ENCODE measurements at regions not wholly inside any gene's neighbourhood (a gene's known extent, or its start where the extent isn't known, plus 50 kb on each side); places are given as distances from the start of the nearest gene placed in this dataset.
"Not testable (repeated sequence)": the region's sequence is repeated elsewhere in the genome, so short reads cannot be mapped to it uniquely, and the experiment has no call there.

DNA sequence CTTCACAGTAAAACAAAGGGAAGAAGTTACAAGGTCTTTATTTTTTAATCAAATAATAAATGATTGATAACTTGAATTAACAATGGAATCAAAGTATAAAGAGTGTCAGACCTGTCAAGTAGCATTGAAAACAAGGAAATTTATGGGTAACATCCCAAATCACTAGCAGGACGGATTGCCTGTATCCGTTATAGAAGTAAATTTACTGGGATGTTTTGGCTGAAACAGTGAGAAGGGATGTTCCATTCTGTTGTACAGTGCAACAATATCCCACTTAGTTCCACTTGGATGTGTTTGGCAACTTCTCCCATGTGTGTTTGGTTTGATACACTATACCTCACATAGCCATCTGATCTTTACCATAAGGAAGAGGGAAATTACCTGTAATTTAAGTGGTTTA, 421.0 kb upstream of the CHD1 start:
- in situ Hi-C loops (cut with MboI; ENCODE audit: low sequenced_read_pairs, unreplicated experiment) = no loop called here
- TF ChIP-seq, protein P1, sequence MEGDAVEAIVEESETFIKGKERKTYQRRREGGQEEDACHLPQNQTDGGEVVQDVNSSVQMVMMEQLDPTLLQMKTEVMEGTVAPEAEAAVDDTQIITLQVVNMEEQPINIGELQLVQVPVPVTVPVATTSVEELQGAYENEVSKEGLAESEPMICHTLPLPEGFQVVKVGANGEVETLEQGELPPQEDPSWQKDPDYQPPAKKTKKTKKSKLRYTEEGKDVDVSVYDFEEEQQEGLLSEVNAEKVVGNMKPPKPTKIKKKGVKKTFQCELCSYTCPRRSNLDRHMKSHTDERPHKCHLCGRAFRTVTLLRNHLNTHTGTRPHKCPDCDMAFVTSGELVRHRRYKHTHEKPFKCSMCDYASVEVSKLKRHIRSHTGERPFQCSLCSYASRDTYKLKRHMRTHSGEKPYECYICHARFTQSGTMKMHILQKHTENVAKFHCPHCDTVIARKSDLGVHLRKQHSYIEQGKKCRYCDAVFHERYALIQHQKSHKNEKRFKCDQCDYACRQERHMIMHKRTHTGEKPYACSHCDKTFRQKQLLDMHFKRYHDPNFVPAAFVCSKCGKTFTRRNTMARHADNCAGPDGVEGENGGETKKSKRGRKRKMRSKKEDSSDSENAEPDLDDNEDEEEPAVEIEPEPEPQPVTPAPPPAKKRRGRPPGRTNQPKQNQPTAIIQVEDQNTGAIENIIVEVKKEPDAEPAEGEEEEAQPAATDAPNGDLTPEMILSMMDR (IDR thresholded peaks at IDR 0.05; ENCODE audit: borderline replicate concordance, control extremely low read depth, extremely low read depth, insufficient read depth, missing control alignments) = no peak
- no peak for DNase-seq (ENCODE audit: low spot score)

DNA sequence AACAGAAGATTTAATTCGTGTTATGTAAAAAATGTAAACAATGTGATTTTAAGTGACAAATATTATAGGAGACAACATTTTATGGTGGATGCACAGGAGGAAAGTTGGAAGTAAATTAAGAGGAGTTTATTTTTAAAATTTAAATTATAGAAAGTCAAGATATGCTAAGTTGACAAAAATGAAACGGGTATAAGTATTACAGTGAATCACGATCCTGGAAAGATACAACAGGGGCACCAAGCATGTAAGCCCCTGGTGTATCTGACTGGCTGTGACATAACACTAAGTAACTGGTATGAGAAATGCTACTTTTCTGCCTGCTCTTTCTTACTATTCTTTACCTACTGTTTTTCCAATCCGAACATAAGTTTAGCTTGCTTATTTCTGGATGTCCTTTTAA, 419.8 kb upstream of the CHD1 start:
- no peak for DNase-seq (ENCODE audit: low spot score)
- TF ChIP-seq, protein P1 (IDR thresholded peaks at IDR 0.05; ENCODE audit: borderline replicate concordance, control extremely low read depth, extremely low read depth, insufficient read depth, missing control alignments) = no peak
- in situ Hi-C loops (cut with MboI; ENCODE audit: low sequenced_read_pairs, unreplicated experiment) = no loop called here

DNA sequence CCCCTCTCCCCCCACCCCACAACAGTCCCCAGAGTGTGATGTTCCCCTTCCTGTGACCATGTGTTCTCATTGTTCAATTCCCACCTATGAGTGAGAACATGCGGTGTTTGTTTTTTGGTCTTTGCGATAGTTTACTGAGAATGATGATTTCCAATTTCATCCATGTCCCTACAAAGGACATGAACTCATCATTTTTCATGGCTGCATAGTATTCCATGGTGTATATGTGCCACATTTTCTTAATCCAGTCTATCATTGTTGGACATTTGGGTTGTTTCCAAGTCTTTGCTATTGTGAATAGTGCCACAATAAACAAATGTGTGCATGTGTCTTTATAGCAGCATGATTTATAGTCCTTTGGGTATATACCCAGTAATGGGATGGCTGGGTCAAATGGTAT, 411.0 kb upstream of the CHD1 start:
- DNase-seq (ENCODE audit: low spot score); in situ Hi-C loops (cut with MboI; ENCODE audit: low sequenced_read_pairs, unreplicated experiment): not testable (repeated sequence)

DNA sequence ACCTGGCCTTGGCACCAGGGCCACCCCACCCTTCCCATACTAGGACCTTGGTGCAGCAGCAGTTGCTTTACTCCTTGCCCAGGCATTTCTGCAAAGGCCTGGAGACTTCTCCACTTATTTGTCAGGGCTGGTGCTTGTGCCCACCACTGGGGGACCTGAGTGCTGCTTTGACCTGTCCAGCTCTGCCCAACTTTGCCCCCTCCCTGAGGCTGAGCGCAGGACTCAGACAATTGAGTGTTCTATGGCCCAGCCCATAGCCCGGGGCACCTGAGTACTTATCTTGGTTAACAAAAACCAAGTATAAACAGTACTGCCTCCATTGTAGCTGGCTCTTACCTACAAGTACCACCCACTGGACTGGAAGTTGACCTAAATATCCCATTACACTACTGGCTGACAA, 406.1 kb upstream of the CHD1 start:
- in situ Hi-C loops (cut with MboI; ENCODE audit: low sequenced_read_pairs, unreplicated experiment) = no loop called here
- TF ChIP-seq, protein P1 (IDR thresholded peaks at IDR 0.05; ENCODE audit: borderline replicate concordance, control extremely low read depth, extremely low read depth, insufficient read depth, missing control alignments) = no peak
- no peak for DNase-seq (ENCODE audit: low spot score)

DNA sequence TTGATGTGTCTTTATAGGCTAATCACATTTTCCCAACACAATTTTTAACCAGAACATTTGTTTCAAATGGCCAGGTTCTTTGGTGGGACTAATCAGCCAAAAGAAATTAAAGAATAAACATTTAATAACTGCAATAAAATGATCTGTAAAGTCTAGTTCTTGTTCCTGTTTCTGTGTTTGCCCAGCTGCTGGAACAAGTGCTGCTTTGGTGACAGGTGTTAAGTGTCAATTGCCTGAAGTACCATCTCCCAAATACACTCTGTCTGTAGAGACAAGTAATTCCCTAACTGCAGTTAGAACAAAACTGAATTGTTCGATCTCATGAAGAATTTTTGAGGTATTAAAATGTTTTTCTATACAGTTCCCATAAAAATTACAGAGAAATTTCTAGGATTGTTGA, 402.3 kb upstream of the CHD1 start:
- in situ Hi-C loops (cut with MboI; ENCODE audit: low sequenced_read_pairs, unreplicated experiment) = no loop called here
- TF ChIP-seq, protein P1 (IDR thresholded peaks at IDR 0.05; ENCODE audit: borderline replicate concordance, control extremely low read depth, extremely low read depth, insufficient read depth, missing control alignments) = no peak
- DNase-seq (ENCODE audit: low spot score) = no peak

DNA sequence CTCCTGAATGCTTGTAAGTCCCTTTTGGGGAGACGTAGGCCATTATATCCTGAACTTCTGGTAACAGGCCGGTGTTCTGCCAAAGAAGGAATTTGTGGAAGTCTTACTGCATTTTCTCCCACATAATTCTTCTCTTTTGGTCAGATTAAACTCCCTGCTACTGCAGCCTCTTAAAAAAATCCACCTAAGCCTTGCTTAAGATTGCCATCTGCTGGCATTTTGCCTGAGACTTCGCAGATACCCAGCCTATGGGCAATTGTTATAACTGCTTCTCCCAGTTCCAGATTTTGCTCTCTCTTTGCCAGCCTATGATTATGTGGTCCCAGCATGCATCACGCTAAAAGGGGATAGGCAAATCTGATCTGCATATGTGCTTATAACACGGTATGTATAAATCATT, 391.6 kb upstream of the CHD1 start:
- TF ChIP-seq, protein P1 (IDR thresholded peaks at IDR 0.05; ENCODE audit: borderline replicate concordance, control extremely low read depth, extremely low read depth, insufficient read depth, missing control alignments) = no peak
- in situ Hi-C loops (cut with MboI; ENCODE audit: low sequenced_read_pairs, unreplicated experiment) = no loop called here
- no peak for DNase-seq (ENCODE audit: low spot score)

DNA sequence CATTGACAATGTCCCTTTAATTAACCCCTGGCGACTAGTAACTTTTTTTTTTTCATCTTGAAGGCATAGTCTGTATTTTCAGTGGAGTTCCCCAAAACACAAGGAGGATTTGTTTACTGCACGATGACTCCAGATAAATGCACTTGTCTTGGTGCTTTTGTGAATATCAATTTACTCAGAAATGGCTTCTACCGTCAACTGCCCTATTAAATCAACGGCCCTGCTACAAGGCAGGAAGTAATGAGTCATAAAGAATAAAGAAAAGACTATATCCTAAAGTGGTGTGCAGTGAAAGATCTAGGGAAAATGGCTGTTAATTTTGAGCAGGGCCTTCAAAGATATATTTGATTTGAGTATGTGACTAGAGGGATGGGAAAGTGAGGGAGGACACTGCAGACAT, 388.3 kb upstream of the CHD1 start:
- in situ Hi-C loops (cut with MboI; ENCODE audit: low sequenced_read_pairs, unreplicated experiment) = no loop called here
- TF ChIP-seq, protein P1 (IDR thresholded peaks at IDR 0.05; ENCODE audit: borderline replicate concordance, control extremely low read depth, extremely low read depth, insufficient read depth, missing control alignments) = no peak
- no peak for DNase-seq (ENCODE audit: low spot score)
